Large intestine (tissue), 3 donors: ENCODE measurements at regions not wholly inside any gene's neighbourhood (a gene's known extent, or its start where the extent isn't known, plus 50 kb on each side); places are given as distances from the start of the nearest gene placed in this dataset.

Source experiments
- DNase-seq, 2 donors: peaks; one replicate each; pipeline versions ENCODE4 v3.0.0 to v3.0.0-alpha.2; 2013
- H3K27ac ChIP-seq: one replicate; pipeline ENCODE4 v1.5.1; 2013; ENCODE audit warnings: low read length
- H3K27me3 ChIP-seq: 2 replicates; pipeline ENCODE4 v1.6.1; 2013; ENCODE audit warnings: low read length; ENCODE audit not compliant: control insufficient read depth, insufficient read depth
- H3K36me3 ChIP-seq: 2 replicates; pipeline ENCODE4 v1.6.1; 2013; ENCODE audit warnings: low read length; ENCODE audit not compliant: control insufficient read depth, insufficient read depth
- H3K4me1 ChIP-seq: one replicate; pipeline ENCODE4 v1.6.1; 2013; ENCODE audit warnings: low read length; ENCODE audit not compliant: control insufficient read depth, insufficient read depth
- H3K4me3 ChIP-seq: one replicate; pipeline ENCODE4 v1.5.1; 2013; ENCODE audit warnings: low read length
- H3K9me3 ChIP-seq: one replicate; pipeline ENCODE4 v1.6.1; 2013; ENCODE audit warnings: mild to moderate bottlenecking, low read depth, low read length, moderate library complexity; ENCODE audit not compliant: control insufficient read depth
- WGBS: methylation state at CpG from one replicate; pipeline ENCODE4 v1.1.5; 2013; ENCODE audit warnings: low lambda C conversion rate; ENCODE audit not compliant: insufficient coverage; 5-methylcytosine and 5-hydroxymethylcytosine counted together

GRCh38 chr22:48825802-48826520 lies 1001.7 kb downstream of the BRD1 start:
- Histone ChIP-seq H3K4me3 (no peak overlapping the region), H3K27me3 (peaks cover 3% of the 10 kb centered on the region)
- WGBS = no CpG with 5 or more reads among the region's 25 CpGs

GRCh38 chr22:48824712-48825651 lies 1002.7 kb downstream of the BRD1 start:
- H3K9me3 ChIP-seq = no peaks in the 10 kb centered on the region
- 33% methylated on average over 4 of the region's 23 CpGs for WGBS

More at GRCh38 chr22:48825802-48826520, 1001.7 kb downstream of the BRD1 start:
- no peak for DNase-seq
- Histone ChIP-seq H3K36me3 (no peaks in the 10 kb centered on the region), H3K4me1 (no peaks in the 10 kb centered on the region), H3K9me3 (no peaks in the 10 kb centered on the region), H3K27ac (no peak overlapping the region)

GRCh38 chr22:48823941-48824340 lies 1003.7 kb downstream of the BRD1 start:
- no peaks in the 10 kb centered on the region for H3K9me3 ChIP-seq
- no peaks in the 10 kb centered on the region for H3K4me1 ChIP-seq
- H3K27me3 ChIP-seq = peaks cover 6% of the 10 kb centered on the region
- H3K27ac ChIP-seq = no peak overlapping the region
- no peak for DNase-seq
- H3K36me3 ChIP-seq = no peaks in the 10 kb centered on the region
- H3K4me3 ChIP-seq = no peak overlapping the region
- no CpG with 5 or more reads among the region's 12 CpGs for WGBS

More at GRCh38 chr22:48824712-48825651, 1002.7 kb downstream of the BRD1 start:
- no peak for DNase-seq
- H3K4me1 ChIP-seq = no peaks in the 10 kb centered on the region
- no peak overlapping the region for H3K27ac ChIP-seq
- peaks cover 3% of the 10 kb centered on the region for H3K27me3 ChIP-seq
- no peak overlapping the region for H3K4me3 ChIP-seq
- no peaks in the 10 kb centered on the region for H3K36me3 ChIP-seq

- H3K4me3 ChIP-seq = no peak overlapping the region
- DNase-seq = no peak
- no peaks in the 10 kb centered on the region for H3K4me1 ChIP-seq
- WGBS = no CpG with 5 or more reads among the region's 19 CpGs
- no peaks in the 10 kb centered on the region for H3K36me3 ChIP-seq
- H3K27me3 ChIP-seq = peaks cover 6% of the 10 kb centered on the region
- H3K9me3 ChIP-seq = no peaks in the 10 kb centered on the region
- no peak overlapping the region for H3K27ac ChIP-seq
Measured at GRCh38 chr22:48822278-48823233, 1005.1 kb downstream of the BRD1 start.

GRCh38 chr22:48821727-48822126 lies 1005.9 kb downstream of the BRD1 start:
- H3K36me3 ChIP-seq = no peaks in the 10 kb centered on the region
- no peaks in the 10 kb centered on the region for H3K9me3 ChIP-seq
- H3K4me3 ChIP-seq = no peak overlapping the region
- H3K27ac ChIP-seq = no peak overlapping the region
- DNase-seq = no peak
- peaks cover 3% of the 10 kb centered on the region for H3K27me3 ChIP-seq
- WGBS = no CpG with 5 or more reads among the region's 10 CpGs
- H3K4me1 ChIP-seq = no peaks in the 10 kb centered on the region

GRCh38 chr22:48821346-48821690 lies 1006.4 kb downstream of the BRD1 start:
- Histone ChIP-seq H3K9me3 (no peaks in the 10 kb centered on the region), H3K27ac (no peak overlapping the region), H3K36me3 (no peaks in the 10 kb centered on the region), H3K27me3 (peaks cover 3% of the 10 kb centered on the region), H3K4me3 (no peak overlapping the region), H3K4me1 (no peaks in the 10 kb centered on the region)
- no peak for DNase-seq
- WGBS = no CpG with 5 or more reads among the region's 10 CpGs

- H3K4me1 ChIP-seq = no peaks in the 10 kb centered on the region
- H3K9me3 ChIP-seq = no peaks in the 10 kb centered on the region
- peaks cover 3% of the 10 kb centered on the region for H3K27me3 ChIP-seq
- DNase-seq = no peak
- WGBS = no CpG with 5 or more reads among the region's 27 CpGs
- no peak overlapping the region for H3K4me3 ChIP-seq
- H3K27ac ChIP-seq = no peak overlapping the region
- H3K36me3 ChIP-seq = no peaks in the 10 kb centered on the region
Measured at GRCh38 chr22:48820481-48821345, 1007.0 kb downstream of the BRD1 start.

- no peaks in the 10 kb centered on the region for H3K4me1 ChIP-seq
- peaks cover 3% of the 10 kb centered on the region for H3K27me3 ChIP-seq
- no peak for DNase-seq
- H3K27ac ChIP-seq = no peak overlapping the region
- no CpG with 5 or more reads among the region's 13 CpGs for WGBS
- no peaks in the 10 kb centered on the region for H3K36me3 ChIP-seq
- H3K9me3 ChIP-seq = no peaks in the 10 kb centered on the region
- H3K4me3 ChIP-seq = no peak overlapping the region
Measured at GRCh38 chr22:48819961-48820360, 1007.7 kb downstream of the BRD1 start.

- DNase-seq = no peak
- peaks cover 3% of the 10 kb centered on the region for H3K27me3 ChIP-seq
- no peaks in the 10 kb centered on the region for H3K36me3 ChIP-seq
- no CpG with 5 or more reads among the region's 16 CpGs for WGBS
- no peaks in the 10 kb centered on the region for H3K9me3 ChIP-seq
- no peaks in the 10 kb centered on the region for H3K4me1 ChIP-seq
- no peak overlapping the region for H3K27ac ChIP-seq
- no peak overlapping the region for H3K4me3 ChIP-seq
Measured at GRCh38 chr22:48819232-48819631, 1008.4 kb downstream of the BRD1 start.
